ENCODE measurements at regions not wholly inside any gene's neighbourhood (a gene's known extent, or its start where the extent isn't known, plus 50 kb on each side); places are given as distances from the start of the nearest gene placed in this dataset.

- TF ChIP-seq CTCF (IDR thresholded peaks at IDR 0.05; ENCODE audit: poor library complexity), result no peak
- no peak for TF ChIP-seq EZH2 (IDR thresholded peaks at IDR 0.05; ENCODE audit: borderline replicate concordance)
- no peak for TF ChIP-seq EZH2phosphoT487 (IDR thresholded peaks at IDR 0.05; ENCODE audit: low read depth, severe bottlenecking, unreplicated experiment)
Observed at GRCh38 chr13:59236309-59236919, 927.3 kb downstream of the DIAPH3 start.

Data from hepatocyte (in vitro differentiated cells).